ENCODE measurements at regions not wholly inside any gene's neighbourhood (a gene's known extent, or its start where the extent isn't known, plus 50 kb on each side); places are given as distances from the start of the nearest gene placed in this dataset.
A peak's percentile ranks its signal among the peaks of the same experiment; 100 is the strongest.

GRCh38 chr15:89015412-89016097, 72.7 kb upstream of the ABHD2 start:
- TF ChIP-seq CTCF (IDR thresholded peaks at IDR 0.05), result no peak

GRCh38 chr15:89016549-89017041, 71.7 kb upstream of the ABHD2 start:
- no peak for TF ChIP-seq CTCF (IDR thresholded peaks at IDR 0.05)

GRCh38 chr15:89017370-89018066, 70.7 kb upstream of the ABHD2 start:
- peak; percentile 89 for TF ChIP-seq CTCF (IDR thresholded peaks at IDR 0.05)

GRCh38 chr15:89018207-89018606, 70.0 kb upstream of the ABHD2 start:
- TF ChIP-seq CTCF (IDR thresholded peaks at IDR 0.05), result no peak

GRCh38 chr15:89019436-89019835, 68.8 kb upstream of the ABHD2 start:
- TF ChIP-seq CTCF (IDR thresholded peaks at IDR 0.05), result no peak

- no peak for TF ChIP-seq CTCF (IDR thresholded peaks at IDR 0.05)
Observed at GRCh38 chr15:89021224-89021623, 67.0 kb upstream of the ABHD2 start.

GRCh38 chr15:89023311-89023961, 64.8 kb upstream of the ABHD2 start:
- no peak for TF ChIP-seq CTCF (IDR thresholded peaks at IDR 0.05)
